Breast epithelium (tissue), 3 donors: ENCODE measurements at regions not wholly inside any gene's neighbourhood (a gene's known extent, or its start where the extent isn't known, plus 50 kb on each side); places are given as distances from the start of the nearest gene placed in this dataset.

Source experiments
- CTCF ChIP-seq, 3 donors: fragments of 450-650 bp; IDR thresholded peaks; one replicate each; pipeline ENCODE4 v1.5.1; 2016 to 2017; ENCODE audit warnings: antibody characterized with exemption in 3 of 3, mild to moderate bottlenecking in 3 of 3, moderate library complexity in 3 of 3
- POLR2A ChIP-seq: fragments of 450-650 bp; IDR thresholded peaks from one replicate; pipeline ENCODE4 v1.6.1; 2016; ENCODE audit warnings: antibody characterized with exemption, mild to moderate bottlenecking, moderate library complexity

GRCh38 chr5:96075579-96076289 is 114.1 kb upstream of the ELL2 start:
- TF ChIP-seq CTCF (IDR thresholded peaks at IDR 0.05) = no peak
- TF ChIP-seq POLR2A = no peak
